Dendritic cell treated with granulocyte-macrophage colony-stimulating factor and Interleukin-4, amounts not matched to agents 40 ng/mL and 50 ng/mL, for 4 days (primary cell): ENCODE measurements at regions not wholly inside any gene's neighbourhood (a gene's known extent, or its start where the extent isn't known, plus 50 kb on each side); places are given as distances from the start of the nearest gene placed in this dataset.
"Not testable (repeated sequence)": the region's sequence is repeated elsewhere in the genome, so short reads cannot be mapped to it uniquely, and the experiment has no call there.

Source experiments
- H3K27ac Mint-ChIP-seq: one replicate; pipeline ENCODE4 v1.8.0; 2022; ENCODE audit warnings: mild to moderate bottlenecking, mixed read lengths
- H3K27me3 Mint-ChIP-seq: one replicate; pipeline ENCODE4 v1.8.0; 2022; ENCODE audit warnings: mild to moderate bottlenecking, mixed read lengths
- H3K36me3 Mint-ChIP-seq: one replicate; pipeline ENCODE4 v1.8.0; 2022; ENCODE audit warnings: low read depth, mixed read lengths
- H3K4me1 Mint-ChIP-seq: one replicate; pipeline ENCODE4 v1.8.0; 2022; ENCODE audit warnings: low read depth, mixed read lengths
- H3K4me3 Mint-ChIP-seq: one replicate; pipeline ENCODE4 v1.8.0; 2022; ENCODE audit warnings: mild to moderate bottlenecking, moderate library complexity, mixed read lengths
- H3K9me3 Mint-ChIP-seq: one replicate; pipeline ENCODE4 v1.8.0; 2022; ENCODE audit warnings: mixed read lengths
- intact Hi-C: fragments of 100-400 bp; cut with micrococcal nuclease; formaldehyde crosslinking; loops from one replicate; pipeline ENCODE4 v1.15.0; 2022

DNA sequence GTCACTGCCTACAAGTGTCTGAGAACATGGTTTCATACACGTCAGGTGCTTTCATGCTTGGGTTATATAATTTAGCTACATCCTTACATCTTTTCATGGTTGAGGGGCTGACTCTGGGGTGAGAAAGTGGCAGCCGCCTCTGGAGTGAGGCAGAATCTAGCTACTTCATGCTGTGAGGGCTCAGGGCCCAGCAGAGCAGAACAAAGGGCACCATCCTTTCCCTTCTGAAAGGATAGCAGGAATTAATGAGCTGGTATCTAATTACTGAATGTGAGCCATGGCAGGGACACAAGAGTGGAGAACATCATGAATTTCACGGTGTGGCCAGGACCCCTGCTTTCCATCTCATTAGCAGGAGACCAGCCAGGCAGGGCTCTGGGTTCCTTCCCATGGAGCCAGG lies 217.0 kb downstream of the ATP6V0E2 start:
- H3K4me1 Mint-ChIP-seq, H3K4me3 Mint-ChIP-seq, intact Hi-C loops, H3K36me3 Mint-ChIP-seq, H3K27me3 Mint-ChIP-seq, H3K9me3 Mint-ChIP-seq, H3K27ac Mint-ChIP-seq: not testable (repeated sequence)

DNA sequence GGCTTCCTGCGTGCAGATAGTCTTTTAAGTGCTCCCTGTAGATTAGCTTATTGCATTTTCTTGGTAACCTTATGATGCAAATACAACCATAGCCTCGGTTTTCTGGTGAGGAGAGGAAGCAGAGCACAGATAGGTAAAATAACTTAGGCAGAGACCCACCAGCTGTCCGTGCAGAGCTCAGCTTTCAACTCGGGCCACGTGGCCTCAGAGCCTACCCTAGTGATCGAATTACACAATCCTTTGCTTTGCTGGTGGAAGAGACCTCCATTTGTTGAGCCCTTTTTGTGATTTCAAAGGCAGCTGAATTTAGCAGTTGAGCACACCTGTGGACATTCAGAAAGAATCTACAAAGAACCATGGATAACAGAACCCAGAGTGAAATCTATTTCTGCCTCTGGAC lies 220.1 kb downstream of the ATP6V0E2 start:
- H3K4me3 Mint-ChIP-seq, H3K27ac Mint-ChIP-seq, H3K9me3 Mint-ChIP-seq, H3K36me3 Mint-ChIP-seq, intact Hi-C loops, H3K27me3 Mint-ChIP-seq: not testable (repeated sequence)
- peaks cover 22% of the 10 kb centered on the region for H3K4me1 Mint-ChIP-seq

DNA sequence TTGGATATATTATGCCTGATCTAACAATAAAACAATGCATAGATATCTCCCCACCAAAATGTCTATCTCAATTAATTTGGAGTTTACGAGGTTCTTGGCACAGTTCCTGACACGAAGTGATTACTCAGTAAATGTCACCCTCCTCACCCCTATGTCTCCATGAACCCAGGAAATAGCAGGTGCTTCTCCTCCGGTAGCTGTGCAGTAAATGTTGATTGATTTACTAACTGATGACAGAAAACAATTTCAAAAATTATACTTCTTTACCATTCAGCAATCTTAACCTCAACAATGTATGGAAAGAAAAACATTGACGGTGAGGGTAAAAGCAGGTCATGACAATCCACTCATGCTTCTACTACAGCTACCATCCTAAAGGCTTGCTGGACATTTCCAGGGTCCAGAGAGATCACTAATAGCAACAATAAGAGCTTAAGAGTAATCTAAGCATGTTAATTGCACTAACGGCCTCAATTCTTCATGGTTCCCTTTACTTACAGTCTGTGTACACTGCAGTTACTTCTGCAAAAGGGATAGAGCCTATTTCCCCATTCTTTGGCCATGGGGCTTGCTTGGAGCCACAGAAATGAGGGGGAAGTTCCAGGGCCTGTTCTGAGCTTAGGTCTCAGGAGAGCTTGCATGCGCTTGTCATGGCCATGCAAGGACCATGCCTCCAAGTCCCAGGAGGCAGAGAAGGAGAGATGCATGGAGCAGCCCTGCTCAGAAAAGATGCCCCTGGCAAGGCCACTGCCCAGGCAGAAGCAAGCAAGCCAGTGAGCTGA lies 222.6 kb downstream of the ATP6V0E2 start:
- H3K36me3 Mint-ChIP-seq, H3K27me3 Mint-ChIP-seq, H3K4me3 Mint-ChIP-seq, intact Hi-C loops, H3K9me3 Mint-ChIP-seq, H3K27ac Mint-ChIP-seq: not testable (repeated sequence)
- peaks cover 16% of the 10 kb centered on the region for H3K4me1 Mint-ChIP-seq

DNA sequence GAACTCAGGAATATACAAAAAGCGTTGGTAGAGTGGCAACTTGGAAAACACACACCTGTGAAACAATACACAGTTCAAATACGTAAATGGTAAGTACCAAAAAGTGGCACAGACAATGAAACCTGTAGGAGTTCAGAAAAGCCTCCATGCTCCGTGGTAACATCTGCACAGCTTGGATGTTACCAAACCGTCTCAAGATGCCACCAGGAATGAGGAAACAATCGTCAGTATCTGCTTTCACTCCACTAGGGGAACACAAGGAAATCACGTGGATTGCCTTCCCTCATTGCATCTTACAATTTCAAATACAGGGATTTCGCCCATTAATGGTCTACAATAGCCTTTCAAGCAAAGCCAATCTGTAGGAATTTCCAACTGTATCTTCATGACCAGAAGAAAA lies 224.6 kb upstream of the LRRC61 start:
- H3K27ac Mint-ChIP-seq, H3K9me3 Mint-ChIP-seq, intact Hi-C loops, H3K27me3 Mint-ChIP-seq, H3K4me3 Mint-ChIP-seq, H3K36me3 Mint-ChIP-seq: not testable (repeated sequence)
- H3K4me1 Mint-ChIP-seq, result peaks cover 16% of the 10 kb centered on the region

DNA sequence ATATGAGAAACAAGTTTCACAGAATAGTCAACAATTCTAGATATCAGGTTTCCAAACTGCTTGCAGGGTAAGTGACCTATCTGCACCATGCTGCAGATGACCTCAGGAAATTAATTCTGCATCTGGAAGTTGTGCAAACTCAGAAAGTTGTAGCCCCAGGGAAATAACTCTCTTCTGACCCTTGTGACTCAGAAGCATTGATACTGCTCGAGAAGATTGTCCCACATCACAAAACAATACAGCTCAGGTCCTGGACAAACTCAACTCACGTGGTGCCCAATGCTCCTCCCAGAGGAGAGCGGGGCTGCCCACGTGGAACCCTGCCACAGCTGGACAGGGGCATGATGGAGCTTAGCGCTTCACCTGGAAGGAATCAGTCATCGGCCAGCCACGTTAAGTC lies 221.9 kb upstream of the LRRC61 start:
- peaks cover 13% of the 10 kb centered on the region for H3K4me1 Mint-ChIP-seq
- H3K4me3 Mint-ChIP-seq, H3K27me3 Mint-ChIP-seq, H3K36me3 Mint-ChIP-seq, H3K9me3 Mint-ChIP-seq, H3K27ac Mint-ChIP-seq, intact Hi-C loops: not testable (repeated sequence)

DNA sequence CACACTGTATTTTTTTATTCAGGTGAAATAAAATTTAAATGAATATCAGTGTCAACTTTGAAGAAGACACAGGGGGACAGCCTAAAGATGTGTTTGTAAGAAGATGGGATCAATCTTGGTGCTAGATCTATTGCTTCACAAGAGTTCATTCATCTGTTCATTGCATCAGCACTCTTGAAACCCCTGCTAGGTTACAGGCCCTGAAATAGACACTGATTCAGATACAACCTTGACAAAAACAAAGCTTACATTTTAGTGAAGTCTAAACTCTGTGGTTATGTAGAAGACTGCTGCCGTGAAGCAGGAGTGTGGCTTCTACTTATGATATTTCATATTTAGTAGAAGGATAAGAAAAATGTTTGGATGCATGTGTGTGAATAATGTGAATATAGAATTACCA lies 215.9 kb upstream of the LRRC61 start:
- not testable (repeated sequence) for H3K4me3 Mint-ChIP-seq

DNA sequence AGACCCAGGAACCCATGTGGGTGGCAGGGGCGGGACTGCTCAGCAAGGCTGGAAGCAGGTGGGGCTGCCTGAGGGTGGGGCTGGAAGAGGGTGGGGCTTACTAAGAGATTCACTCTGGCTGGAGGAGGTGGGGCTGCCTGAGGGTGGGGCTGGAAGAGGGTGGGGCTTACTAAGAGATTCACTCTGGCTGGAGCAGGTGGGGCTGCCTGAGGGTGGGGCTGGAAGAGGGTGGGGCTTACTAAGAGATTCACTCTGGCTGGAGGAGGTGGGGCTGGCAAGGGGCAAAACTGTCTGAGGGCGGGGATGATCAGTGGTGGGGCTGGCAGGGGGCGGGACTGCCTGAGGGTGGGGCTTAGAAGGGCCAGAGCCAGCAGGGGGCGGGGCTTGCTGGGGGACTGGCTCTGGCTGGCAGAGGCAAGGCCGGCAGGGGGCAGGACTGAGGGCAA lies 212.8 kb upstream of the LRRC61 start:
- H3K4me3 Mint-ChIP-seq, H3K36me3 Mint-ChIP-seq, H3K9me3 Mint-ChIP-seq, H3K27ac Mint-ChIP-seq, H3K4me1 Mint-ChIP-seq, intact Hi-C loops: not testable (repeated sequence)
- peaks cover 26% of the 10 kb centered on the region for H3K27me3 Mint-ChIP-seq

More for the DNA sequence above, 215.9 kb upstream of the LRRC61 start:
- H3K27me3 Mint-ChIP-seq, result peaks cover 13% of the 10 kb centered on the region
- H3K27ac Mint-ChIP-seq, H3K36me3 Mint-ChIP-seq, intact Hi-C loops, H3K9me3 Mint-ChIP-seq, H3K4me1 Mint-ChIP-seq: not testable (repeated sequence)

DNA sequence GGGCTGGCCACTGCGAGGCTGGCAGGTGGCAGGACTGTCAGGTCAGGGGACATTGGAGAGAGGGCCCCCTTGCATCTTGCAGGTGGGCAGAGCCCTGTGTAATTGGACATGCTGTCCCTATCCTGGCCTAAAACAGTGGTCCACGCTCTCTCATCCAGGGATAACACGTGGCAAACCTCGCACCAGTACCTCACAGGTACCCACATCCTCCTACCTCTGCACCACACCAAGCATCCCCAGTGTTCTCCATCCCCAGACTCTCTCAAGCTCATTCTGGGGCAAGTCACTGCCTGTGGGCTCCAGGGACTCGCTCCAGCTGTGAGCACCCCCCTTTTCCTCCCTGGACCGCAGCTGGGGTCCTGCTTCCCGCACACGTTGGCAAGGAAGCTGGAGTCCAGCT lies 212.3 kb upstream of the LRRC61 start:
- H3K27ac Mint-ChIP-seq, H3K4me1 Mint-ChIP-seq, H3K9me3 Mint-ChIP-seq, H3K4me3 Mint-ChIP-seq, H3K36me3 Mint-ChIP-seq, intact Hi-C loops: not testable (repeated sequence)
- H3K27me3 Mint-ChIP-seq, result peaks cover 27% of the 10 kb centered on the region

DNA sequence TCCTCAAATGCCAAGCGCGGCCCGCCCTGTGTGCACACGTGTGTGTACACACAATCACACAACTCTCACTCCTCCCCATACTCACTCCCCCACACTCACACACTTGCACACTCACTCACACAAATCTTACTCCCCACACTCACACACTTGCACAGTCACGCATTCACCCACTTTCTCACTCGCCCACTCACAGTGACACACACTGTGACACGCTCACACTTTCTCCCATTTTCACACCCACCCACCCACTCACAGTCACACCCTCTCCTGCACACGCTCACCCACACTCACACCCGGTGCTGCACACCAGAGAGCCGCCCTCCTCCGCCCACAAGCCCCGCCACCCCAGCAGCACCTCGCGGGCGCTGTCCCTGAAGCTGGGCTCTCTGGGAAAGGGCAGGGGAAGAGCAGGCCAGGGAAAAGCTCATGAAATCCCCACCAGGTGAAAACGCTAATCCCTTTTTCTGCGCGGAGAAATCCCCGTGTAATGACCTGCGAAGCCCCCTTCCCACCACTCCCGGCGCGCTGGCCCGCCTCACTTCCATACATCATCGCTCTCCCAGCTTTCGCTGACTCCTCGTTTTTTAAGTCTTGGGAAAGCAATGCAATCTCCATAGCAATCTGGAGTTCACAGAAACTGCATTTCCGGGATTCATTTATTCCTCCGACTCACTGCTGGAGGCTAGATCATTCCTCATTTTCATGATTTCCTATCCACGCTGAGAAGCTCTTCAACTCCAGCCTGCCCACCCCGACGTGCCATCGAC lies 211.6 kb upstream of the LRRC61 start:
- H3K27ac Mint-ChIP-seq, H3K4me1 Mint-ChIP-seq, intact Hi-C loops, H3K4me3 Mint-ChIP-seq, H3K9me3 Mint-ChIP-seq, H3K36me3 Mint-ChIP-seq: not testable (repeated sequence)
- peaks cover 27% of the 10 kb centered on the region for H3K27me3 Mint-ChIP-seq

DNA sequence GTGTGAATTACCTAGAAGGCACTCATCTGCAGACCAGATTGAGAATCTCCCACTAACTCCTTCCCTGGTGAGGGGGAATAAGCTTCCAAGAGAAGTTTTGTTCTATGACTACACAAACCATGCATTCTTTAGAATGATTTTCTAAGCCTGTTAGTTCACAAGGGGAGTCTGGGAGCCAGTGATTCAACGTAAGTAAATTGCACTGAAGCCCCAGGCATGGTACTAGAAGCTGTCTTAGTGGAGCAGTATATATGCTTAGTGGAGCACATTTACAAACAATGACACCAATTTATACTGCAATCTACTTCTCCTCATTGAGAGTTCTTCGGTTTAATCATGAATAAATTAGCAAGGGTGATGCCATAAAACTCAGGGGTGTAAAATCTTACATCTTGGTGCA lies 209.9 kb upstream of the LRRC61 start:
- intact Hi-C loops, H3K9me3 Mint-ChIP-seq, H3K4me3 Mint-ChIP-seq, H3K27ac Mint-ChIP-seq, H3K36me3 Mint-ChIP-seq, H3K4me1 Mint-ChIP-seq: not testable (repeated sequence)
- H3K27me3 Mint-ChIP-seq, result peaks cover 27% of the 10 kb centered on the region

DNA sequence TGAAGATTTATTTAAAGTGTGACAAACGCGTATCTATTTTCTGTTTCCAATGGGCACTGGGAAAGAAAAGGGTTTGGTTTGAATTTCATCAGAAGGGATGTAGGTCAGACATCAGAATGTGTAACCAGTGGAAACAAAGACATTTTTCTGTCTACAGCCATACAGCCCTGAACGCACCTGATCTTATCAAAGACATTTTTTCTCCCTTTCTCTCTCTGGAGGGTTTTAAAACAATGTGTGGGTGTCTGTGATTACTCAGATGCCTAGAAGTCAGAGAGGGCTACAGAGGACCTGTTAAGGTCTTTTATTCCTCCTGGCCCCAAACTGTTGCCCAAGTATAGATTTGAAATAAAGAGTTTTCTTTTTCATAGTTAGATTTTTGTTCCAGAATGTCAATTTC lies 208.6 kb upstream of the LRRC61 start:
- not testable (repeated sequence) for H3K27ac Mint-ChIP-seq

DNA sequence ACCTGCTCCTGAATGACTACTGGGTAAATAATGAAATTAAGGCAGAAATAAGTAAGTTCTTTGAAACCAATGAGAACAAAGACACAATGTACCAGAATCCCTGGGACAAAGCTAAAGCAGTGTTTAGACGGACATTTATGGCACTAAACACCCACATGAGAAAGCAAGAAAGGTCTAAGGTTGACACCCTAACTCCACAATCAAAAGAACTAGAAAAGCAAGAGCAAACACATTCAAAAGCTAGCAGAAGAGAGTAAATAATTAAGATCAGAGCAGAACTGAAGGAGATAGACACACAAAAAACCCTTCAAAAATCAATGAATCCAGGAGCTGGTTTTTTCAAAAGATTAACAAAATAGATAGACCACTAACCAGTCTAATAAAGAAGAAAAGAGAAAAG lies 203.2 kb upstream of the LRRC61 start:
- H3K36me3 Mint-ChIP-seq, H3K4me3 Mint-ChIP-seq, H3K27me3 Mint-ChIP-seq, H3K4me1 Mint-ChIP-seq, intact Hi-C loops, H3K27ac Mint-ChIP-seq, H3K9me3 Mint-ChIP-seq: not testable (repeated sequence)

More for the DNA sequence above, 208.6 kb upstream of the LRRC61 start:
- H3K4me3 Mint-ChIP-seq, intact Hi-C loops, H3K4me1 Mint-ChIP-seq, H3K9me3 Mint-ChIP-seq, H3K36me3 Mint-ChIP-seq: not testable (repeated sequence)
- peaks cover 27% of the 10 kb centered on the region for H3K27me3 Mint-ChIP-seq

DNA sequence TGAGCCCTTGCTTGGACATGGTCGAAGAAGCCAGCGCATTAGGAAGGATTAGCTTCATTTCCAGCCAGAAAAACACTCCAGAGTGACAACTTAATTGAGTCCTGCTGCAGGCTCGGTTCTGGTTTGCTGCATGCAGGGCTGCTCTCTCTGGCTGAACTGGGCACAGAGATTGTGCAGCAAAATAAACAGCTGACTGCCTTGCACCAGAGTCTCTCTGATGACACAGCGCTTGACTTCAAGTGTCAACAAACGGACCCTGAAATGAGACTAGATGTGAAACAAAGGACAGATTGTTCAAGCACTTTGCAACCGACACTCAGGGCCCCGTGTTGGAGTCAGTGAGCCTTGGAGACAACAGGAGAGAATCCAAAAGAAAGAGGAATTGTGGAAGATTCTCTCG lies 197.3 kb upstream of the LRRC61 start:
- H3K27ac Mint-ChIP-seq, H3K4me1 Mint-ChIP-seq, intact Hi-C loops, H3K9me3 Mint-ChIP-seq, H3K36me3 Mint-ChIP-seq, H3K27me3 Mint-ChIP-seq, H3K4me3 Mint-ChIP-seq: not testable (repeated sequence)

DNA sequence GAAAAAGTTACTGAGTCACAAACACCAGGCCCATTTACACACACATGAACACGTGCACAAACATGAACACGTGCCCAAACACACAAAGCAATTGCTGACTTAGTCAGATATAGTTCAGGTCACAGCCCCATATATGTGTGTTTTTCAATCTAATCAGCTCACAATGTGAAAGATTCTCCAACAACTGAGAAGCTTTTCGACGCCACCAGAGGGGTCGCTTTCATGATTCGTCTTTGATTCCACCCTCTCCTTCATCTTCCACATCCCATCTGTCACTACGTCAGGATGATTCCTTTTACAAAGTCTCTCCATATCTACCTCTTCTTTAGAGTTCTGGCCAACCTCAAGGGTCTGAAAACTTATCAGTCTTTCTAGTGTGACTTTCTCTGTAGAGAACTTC lies 188.7 kb upstream of the LRRC61 start:
- H3K9me3 Mint-ChIP-seq, H3K27ac Mint-ChIP-seq, H3K4me3 Mint-ChIP-seq, intact Hi-C loops, H3K4me1 Mint-ChIP-seq, H3K36me3 Mint-ChIP-seq, H3K27me3 Mint-ChIP-seq: not testable (repeated sequence)
